ENCODE measurements at regions not wholly inside any gene's neighbourhood (a gene's known extent, or its start where the extent isn't known, plus 50 kb on each side); places are given as distances from the start of the nearest gene placed in this dataset.

GRCh38 chr11:121795174-121795573, 320.8 kb downstream of the BLID start:
- Histone ChIP-seq H3K4me3 (no peak overlapping the region), H3K9me3 (peaks cover 0 to 14% (median 6%) of the 10 kb centered on the region in 11 donors), H3K27me3 (no peaks in the 10 kb centered on the region), H3K4me1 (peaks cover 0 to 2% (median 0%) of the 10 kb centered on the region in 9 donors), H3K27ac (no peak overlapping the region), H3K36me3 (no peaks in the 10 kb centered on the region)
- WGBS, 2 donors, result 89 to 91% methylated on average over 7 of the region's 7 CpGs
- no peak for TF ChIP-seq CTCF (IDR thresholded peaks at IDR 0.05)
- intact Hi-C loops (cut with DNase I), result no loop called here
- ATAC-seq (no peak), DNase-seq (no peak)

GRCh38 chr11:121794671-121795141, 321.3 kb downstream of the BLID start:
- Histone ChIP-seq H3K36me3 (no peaks in the 10 kb centered on the region), H3K27ac (no peak overlapping the region), H3K27me3 (no peaks in the 10 kb centered on the region), H3K4me3 (no peak overlapping the region), H3K9me3 (peaks cover 0 to 13% (median 6%) of the 10 kb centered on the region in 11 donors), H3K4me1 (no peaks in the 10 kb centered on the region)
- TF ChIP-seq CTCF (IDR thresholded peaks at IDR 0.05), result no peak
- WGBS, 2 donors, result 96 to 98% methylated on average over 22 of the region's 22 CpGs
- intact Hi-C loops (cut with DNase I), result no loop called here
- ATAC-seq (no peak), DNase-seq (no peak)

- Histone ChIP-seq H3K4me1 (no peaks in the 10 kb centered on the region), H3K27ac (no peak overlapping the region), H3K36me3 (no peaks in the 10 kb centered on the region), H3K4me3 (no peak overlapping the region), H3K9me3 (peaks cover 0 to 5% (median 0%) of the 10 kb centered on the region in 11 donors), H3K27me3 (no peaks in the 10 kb centered on the region)
- no peak for DNase-seq
- intact Hi-C loops (cut with DNase I), result no loop called here
- ATAC-seq, result no peak
- no peak for TF ChIP-seq CTCF (IDR thresholded peaks at IDR 0.05)
- 92 to 93% methylated on average over 6 of the region's 6 CpGs for WGBS, 2 donors
These were observed 322.1 kb downstream of the BLID start for GRCh38 chr11:121793916-121794315.

- intact Hi-C loops (cut with DNase I), result no loop called here
- no peak overlapping the region for H3K27ac ChIP-seq
These were observed 322.7 kb downstream of the BLID start for GRCh38 chr11:121793291-121793690.

More at GRCh38 chr11:121793291-121793690, 322.7 kb downstream of the BLID start:
- DNase-seq (no peak), ATAC-seq (no peak)
- no peak for TF ChIP-seq CTCF (IDR thresholded peaks at IDR 0.05)
- no peak overlapping the region for H3K4me3 ChIP-seq
- no peaks in the 10 kb centered on the region for H3K36me3 ChIP-seq
- WGBS, 2 donors, result 34 to 53% methylated on average over 4 of the region's 4 CpGs
- no peaks in the 10 kb centered on the region for H3K9me3 ChIP-seq
- H3K4me1 ChIP-seq, result no peaks in the 10 kb centered on the region
- no peaks in the 10 kb centered on the region for H3K27me3 ChIP-seq

Data from heart right ventricle (tissue), 16 donors.